GM12878 (cell line): ENCODE measurements at regions not wholly inside any gene's neighbourhood (a gene's known extent, or its start where the extent isn't known, plus 50 kb on each side); places are given as distances from the start of the nearest gene placed in this dataset.

Source experiments
- CEBPB ChIP-seq, 2 experiments: fragments of 150-350 bp in 1 of 2; IDR thresholded peaks; 2 replicates each; pipeline ENCODE4 v1.6.1; 2012 to 2014; ENCODE audit warnings: low read depth in 2 of 2, low read length in 2 of 2, borderline replicate concordance in 1 of 2, inconsistent platforms in 1 of 2
- CHD1 ChIP-seq: IDR thresholded peaks from 2 replicates; pipeline ENCODE4 v1.6.1; 2012; ENCODE audit warnings: low read depth, low read length, improper control_type of control experiment
- CTCF ChIP-seq, 3 experiments: IDR thresholded peaks in 2 of 3; conservative IDR thresholded peaks in 1 of 3; 2 replicates each; pipeline ENCODE4 v1.5.1; 2011; ENCODE audit warnings: low read depth in 3 of 3, low read length in 3 of 3, mild to moderate bottlenecking in 3 of 3, control low read depth in 2 of 3, moderate library complexity in 2 of 3, inconsistent platforms in 1 of 3, mixed read lengths in 1 of 3; ENCODE audit not compliant: control insufficient read depth in 2 of 3, insufficient read depth in 1 of 3; ENCODE audit errors: extremely low read depth in 1 of 3
- EZH2 ChIP-seq: IDR thresholded peaks from 2 replicates; pipeline ENCODE4 v1.6.1; 2012; ENCODE audit warnings: low read depth, mild to moderate bottlenecking, control low read depth, inconsistent platforms, low read length, borderline replicate concordance; ENCODE audit not compliant: control insufficient read depth
- GABPA ChIP-seq: IDR thresholded peaks from 2 replicates; pipeline ENCODE4 v1.6.1; 2014; ENCODE audit warnings: antibody characterized with exemption, low read depth, mild to moderate bottlenecking, inconsistent platforms
- JUNB ChIP-seq: IDR thresholded peaks from 2 replicates; pipeline ENCODE4 v1.6.1; 2016; ENCODE audit warnings: antibody characterized with exemption, mild to moderate bottlenecking
- KDM1A ChIP-seq: fragments of 200-600 bp; sonication (generic); IDR thresholded peaks from 2 replicates; pipeline ENCODE4 v1.6.1; 2016; ENCODE audit warnings: borderline replicate concordance
- NBN ChIP-seq: fragments of 450-650 bp; IDR thresholded peaks from 2 replicates; pipeline ENCODE4 v1.6.1; 2016
- NFIC ChIP-seq: IDR thresholded peaks from 2 replicates; pipeline ENCODE4 v1.6.1; 2012; ENCODE audit warnings: low read depth, mild to moderate bottlenecking, inconsistent platforms, low read length, moderate library complexity
- POLR2AphosphoS5 ChIP-seq: IDR thresholded peaks from 2 replicates; pipeline ENCODE4 v1.6.1; 2011; ENCODE audit warnings: mild to moderate bottlenecking, low read length, inconsistent platforms
- YY1 ChIP-seq: IDR thresholded peaks from 2 replicates; pipeline ENCODE4 v1.6.1; 2011; ENCODE audit warnings: low read depth, mild to moderate bottlenecking, low read length
- ZNF274 ChIP-seq: IDR thresholded peaks from one replicate; pipeline ENCODE4 v1.8.0; 2011; ENCODE audit not compliant: insufficient read length, insufficient read depth

GRCh38 chr2:163541943-163542342, 193.9 kb downstream of the FIGN start:
- TF ChIP-seq CEBPB (IDR thresholded peaks at IDR 0.05; ENCODE audit: borderline replicate concordance in 1 of 2, low read depth in 2 of 2, low read length in 2 of 2) (no peak), ZNF274 (no peak), NBN (no peak), CTCF (IDR thresholded peaks at IDR 0.05 in 2 of 3, conservative IDR thresholded peaks at IDR 0.05 in 1 of 3; ENCODE audit: control insufficient read depth in 2 of 3, extremely low read depth in 1 of 3, insufficient read depth in 1 of 3, low read depth in 3 of 3, low read length in 3 of 3) (no peak), YY1 (no peak), EZH2 (no peak), POLR2AphosphoS5 (no peak), NFIC (no peak), GABPA (no peak), JUNB (no peak), CHD1 (no peak), KDM1A (no peak)
